CD4-positive, alpha-beta T cell treated with Interleukin-1 beta for 1 hour (primary cell): ENCODE measurements at regions not wholly inside any gene's neighbourhood (a gene's known extent, or its start where the extent isn't known, plus 50 kb on each side); places are given as distances from the start of the nearest gene placed in this dataset.
"Not testable (repeated sequence)": the region's sequence is repeated elsewhere in the genome, so short reads cannot be mapped to it uniquely, and the experiment has no call there.

ENCODE experiments used
- DNase-seq, 2 donors: peaks; one replicate each; pipeline ENCODE4 v3.0.0-alpha.2; 2020 to 2022

- DNase-seq, result no peak
Measured at GRCh38 chr7:12890586-12890985, 203.2 kb downstream of the ARL4A start.

- DNase-seq, result no peak
Measured at GRCh38 chr7:12893292-12893691, 205.9 kb downstream of the ARL4A start.

- no peak for DNase-seq
Measured at GRCh38 chr7:12895296-12895695, 207.9 kb downstream of the ARL4A start.

- DNase-seq, result no peak
Measured at GRCh38 chr7:12896316-12896715, 208.9 kb downstream of the ARL4A start.

GRCh38 chr7:12898004-12898403 lies 210.6 kb downstream of the ARL4A start:
- DNase-seq, result no peak

- DNase-seq, result no peak
Measured at GRCh38 chr7:12898620-12899019, 211.2 kb downstream of the ARL4A start.

- DNase-seq, result no peak
Measured at GRCh38 chr7:12905671-12906070, 218.2 kb downstream of the ARL4A start.

- no peak for DNase-seq
Measured at GRCh38 chr7:12907774-12908173, 220.3 kb downstream of the ARL4A start.

GRCh38 chr7:12909483-12909882 lies 222.1 kb downstream of the ARL4A start:
- no peak for DNase-seq

- DNase-seq, result no peak
Measured at GRCh38 chr7:12911053-12911452, 223.6 kb downstream of the ARL4A start.

- no peak for DNase-seq
Measured at GRCh38 chr7:12913002-12913401, 225.6 kb downstream of the ARL4A start.

- no peak for DNase-seq
Measured at GRCh38 chr7:12917801-12918200, 230.4 kb downstream of the ARL4A start.

- DNase-seq, result no peak
Measured at GRCh38 chr7:12921751-12922345, 234.4 kb downstream of the ARL4A start.

- DNase-seq, result no peak
Measured at GRCh38 chr7:12923971-12924370, 236.5 kb downstream of the ARL4A start.

- no peak for DNase-seq
Measured at GRCh38 chr7:12926206-12926605, 238.8 kb downstream of the ARL4A start.

GRCh38 chr7:12927635-12928434 lies 240.4 kb downstream of the ARL4A start:
- no peak for DNase-seq

- DNase-seq, result no peak
Measured at GRCh38 chr7:12929476-12930140, 242.2 kb downstream of the ARL4A start.

- no peak for DNase-seq
Measured at GRCh38 chr7:12930534-12930933, 243.1 kb downstream of the ARL4A start.

- not testable (repeated sequence) for DNase-seq
Measured at GRCh38 chr7:12931465-12931864, 244.0 kb downstream of the ARL4A start.

- no peak for DNase-seq
Measured at GRCh38 chr7:12939694-12940093, 252.3 kb downstream of the ARL4A start.

- no peak for DNase-seq
Measured at GRCh38 chr7:12941512-12941911, 254.1 kb downstream of the ARL4A start.

GRCh38 chr7:12942609-12943008 lies 255.2 kb downstream of the ARL4A start:
- DNase-seq, result no peak

GRCh38 chr7:12943781-12944180 lies 256.3 kb downstream of the ARL4A start:
- no peak for DNase-seq

- no peak for DNase-seq
Measured at GRCh38 chr7:12945901-12946300, 258.5 kb downstream of the ARL4A start.
